H1 (cell line): ENCODE measurements at regions not wholly inside any gene's neighbourhood (a gene's known extent, or its start where the extent isn't known, plus 50 kb on each side); places are given as distances from the start of the nearest gene placed in this dataset.

Experiments
- CTCF ChIA-PET: fragments of 300-600 bp; sonication (Branson Sonifier 250); formaldehyde crosslinking; loops from one replicate; lab custom pipeline; 2021; ENCODE audit not compliant: partially characterized antibody; lab: Charles Lee
- POLR2A ChIA-PET: fragments of 300-600 bp; sonication (Branson Sonifier 250); formaldehyde crosslinking; loops from one replicate; lab custom pipeline; 2021; ENCODE audit warnings: inconsistent platforms; ENCODE audit not compliant: partially characterized antibody; lab: Charles Lee
- DNase-seq, 2 experiments: peaks; one replicate each; pipeline versions ENCODE4 v3.0.0 to v3.0.0-alpha.2; 2010 to 2022; ENCODE audit warnings: low spot score in 2 of 2, low read depth in 1 of 2, mixed read lengths in 1 of 2
- FAIRE-seq: peaks from 2 replicates; lab custom pipeline; 2011; peaks lifted over from hg19 to GRCh38; lab: Jason Lieb, UNC
- H2AFZ ChIP-seq: 2 replicates; pipeline ENCODE4 v1.8.1; 2012; ENCODE audit warnings: low read length, inconsistent platforms
- H2AK5ac ChIP-seq: 2 replicates; pipeline ENCODE4 v1.6.1; 2013; ENCODE audit warnings: low read depth, low read length
- H2BK120ac ChIP-seq: replicated peaks from 2 replicates; pipeline ENCODE3; 2013; ENCODE audit warnings: low read depth, low read length, inconsistent platforms
- H2BK12ac ChIP-seq: 2 replicates; pipeline ENCODE4 v1.6.1; 2013; ENCODE audit warnings: low read depth, low read length
- H2BK15ac ChIP-seq: 2 replicates; pipeline ENCODE4 v1.6.1; 2013; ENCODE audit warnings: low read length
- H2BK20ac ChIP-seq: 2 replicates; pipeline ENCODE4 v1.6.1; 2013; ENCODE audit warnings: low read length
- H2BK5ac ChIP-seq: 2 replicates; pipeline ENCODE4 v1.6.1; 2013; ENCODE audit warnings: low read depth, low read length
- H3K14ac ChIP-seq: 2 replicates; pipeline ENCODE4 v1.6.1; 2013; ENCODE audit warnings: inconsistent platforms; ENCODE audit not compliant: insufficient read length
- H3K18ac ChIP-seq: 2 replicates; pipeline ENCODE4 v1.6.1; 2013; ENCODE audit warnings: low read length; ENCODE audit errors: extremely low read depth
- H3K23ac ChIP-seq: 2 replicates; pipeline ENCODE4 v1.6.1; 2013; ENCODE audit warnings: inconsistent platforms; ENCODE audit not compliant: insufficient read length
- H3K23me2 ChIP-seq: 2 replicates; pipeline ENCODE4 v1.6.1; 2013; ENCODE audit warnings: low read depth, low read length
- H3K27ac ChIP-seq: 2 replicates; pipeline ENCODE4 v1.6.1; 2011; ENCODE audit warnings: low read depth, low read length, inconsistent platforms
- H3K27me3 ChIP-seq, 4 experiments: replicated peaks in 1 of 4; 1 replicate in 1 of 4; 2 replicates in 3 of 4; pipeline versions ENCODE4 v1.6.1 to v1.8.1; 2011 to 2013; ENCODE audit warnings: low read length in 3 of 4, mild to moderate bottlenecking in 3 of 4, inconsistent platforms in 2 of 4, mixed read lengths in 2 of 4, moderate library complexity in 1 of 4; ENCODE audit not compliant: control insufficient read depth in 3 of 4, insufficient read depth in 3 of 4; ENCODE audit errors: extremely low read depth in 1 of 4
- H3K36me3 ChIP-seq, 4 experiments: 2 replicates each; pipeline versions ENCODE4 v1.6.1 to v1.8.1; 2011 to 2013; ENCODE audit warnings: mild to moderate bottlenecking in 4 of 4, low read length in 3 of 4, moderate library complexity in 2 of 4, control low read depth in 1 of 4, inconsistent platforms in 1 of 4; ENCODE audit not compliant: insufficient read depth in 4 of 4, control insufficient read depth in 2 of 4
- H3K4ac ChIP-seq: replicated peaks from 2 replicates; pipeline ENCODE3; 2013; ENCODE audit warnings: low read length, low read depth, mixed read lengths, inconsistent platforms; ENCODE audit not compliant: insufficient read length
- H3K4me1 ChIP-seq, 4 experiments: replicated peaks in 1 of 4; 1 replicate in 1 of 4; 2 replicates in 3 of 4; pipeline versions ENCODE4 v1.6.1 to v1.8.1; 2011 to 2013; ENCODE audit warnings: low read length in 3 of 4, inconsistent platforms in 2 of 4, mixed read lengths in 1 of 4; ENCODE audit not compliant: insufficient read depth in 4 of 4, control insufficient read depth in 3 of 4
- H3K4me2 ChIP-seq, 2 experiments: 2 replicates each; pipeline versions ENCODE4 v1.6.1 to v1.8.1; 2011 to 2013; ENCODE audit warnings: low read depth in 2 of 2, low read length in 2 of 2, control low read depth in 1 of 2, inconsistent platforms in 1 of 2, mild to moderate bottlenecking in 1 of 2; ENCODE audit not compliant: insufficient read depth in 1 of 2
- H3K4me3 ChIP-seq, 4 experiments: fragments of 200-600, 300-600 bp in 1 of 4; sonication (generic), shearing (Covaris generic), sonication (Bioruptor Twin) in 1 of 4; 2 replicates each; pipeline versions ENCODE4 v1.5.1 to v1.8.1; 2011 to 2016; ENCODE audit warnings: low read length in 4 of 4, low read depth in 3 of 4, control low read depth in 2 of 4, inconsistent platforms in 2 of 4, mild to moderate bottlenecking in 2 of 4, mixed read lengths in 1 of 4, moderate library complexity in 1 of 4; ENCODE audit not compliant: insufficient read depth in 2 of 4; ENCODE audit errors: extremely low read depth in 1 of 4
- H3K56ac ChIP-seq: replicated peaks from 2 replicates; pipeline ENCODE3; 2013; ENCODE audit warnings: low read depth, mild to moderate bottlenecking, mixed read lengths, low read length, inconsistent platforms; ENCODE audit not compliant: insufficient read length
- H3K79me1 ChIP-seq: 2 replicates; pipeline ENCODE4 v1.6.1; 2013; ENCODE audit warnings: low read depth, low read length, control low read depth
- H3K79me2 ChIP-seq, 2 experiments: 2 replicates each; pipeline versions ENCODE4 v1.6.1 to v1.8.1; 2012 to 2013; ENCODE audit warnings: low read length in 2 of 2, mild to moderate bottlenecking in 2 of 2, inconsistent platforms in 1 of 2; ENCODE audit not compliant: insufficient read depth in 2 of 2, control insufficient read depth in 1 of 2
- H3K9ac ChIP-seq, 4 experiments: replicated peaks in 1 of 4; 1 replicate in 1 of 4; 2 replicates in 3 of 4; pipeline versions ENCODE4 v1.6.1 to v1.8.1; 2011 to 2013; ENCODE audit warnings: low read depth in 3 of 4, low read length in 3 of 4, control low read depth in 2 of 4, mild to moderate bottlenecking in 2 of 4, moderate library complexity in 2 of 4, inconsistent platforms in 1 of 4; ENCODE audit errors: extremely low read depth in 1 of 4
- H3K9me3 ChIP-seq, 2 experiments: 2 replicates each; pipeline versions ENCODE4 v1.6.1 to v1.8.1; 2012 to 2013; ENCODE audit warnings: mild to moderate bottlenecking in 2 of 2, moderate library complexity in 2 of 2, control low read depth in 1 of 2, inconsistent platforms in 1 of 2, low read depth in 1 of 2, low read length in 1 of 2, mixed read lengths in 1 of 2; ENCODE audit not compliant: insufficient read depth in 2 of 2
- H4K20me1 ChIP-seq, 2 experiments: replicated peaks in 1 of 2; 2 replicates each; pipeline versions ENCODE3 to v1.8.1; 2011 to 2013; ENCODE audit warnings: inconsistent platforms in 2 of 2, low read length in 2 of 2, mild to moderate bottlenecking in 1 of 2; ENCODE audit not compliant: insufficient read depth in 2 of 2, control insufficient read depth in 1 of 2
- H4K5ac ChIP-seq: 2 replicates; pipeline ENCODE4 v1.6.1; 2013; ENCODE audit warnings: low read length, low read depth, mixed read lengths, inconsistent platforms; ENCODE audit not compliant: insufficient read length
- H4K8ac ChIP-seq: 2 replicates; pipeline ENCODE4 v1.8.0; 2013; ENCODE audit warnings: mild to moderate bottlenecking, moderate library complexity, low read length, inconsistent platforms; ENCODE audit not compliant: insufficient read depth; ENCODE audit errors: extremely low read depth
- H4K91ac ChIP-seq: replicated peaks from 2 replicates; pipeline ENCODE3; 2013; ENCODE audit warnings: low read length, mixed read lengths, inconsistent platforms; ENCODE audit not compliant: insufficient read length
- USF2 ChIP-seq: IDR thresholded peaks from 2 replicates; pipeline ENCODE4 v1.6.1; 2011; ENCODE audit warnings: low read length, improper control_type of control experiment
- WGBS, 2 experiments: shearing (Covaris generic) in 1 of 2; methylation state at CpG; one replicate each; pipeline versions ENCODE4 v1.1.6 to v1.1.7; 2013 to 2015; ENCODE audit warnings: low lambda C conversion rate in 2 of 2, mixed read lengths in 2 of 2, inconsistent platforms in 1 of 2, low coverage in 1 of 2, missing lambda C conversion rate in 1 of 2; ENCODE audit not compliant: insufficient replicate concordance in 2 of 2, insufficient coverage in 1 of 2, insufficient read length in 1 of 2; ENCODE audit errors: extremely low coverage in 1 of 2, missing lambda C conversion rate in 1 of 2; 5-methylcytosine and 5-hydroxymethylcytosine counted together

GRCh38 chr9:23615569-23615968 is 210.5 kb downstream of the ELAVL2 start:
- no peak overlapping the region for H3K23ac ChIP-seq
- ChIA-PET POLR2A (no interaction called here), CTCF (interaction anchor here (0.6 to 0.8 kb wide), 2 partner anchors 24 to 1309 kb away, joined by 3 read pairs; no protein-coding TSS in a partner anchor)
- no peak overlapping the region for H2BK120ac ChIP-seq
- H3K79me1 ChIP-seq, result no peaks in the 10 kb centered on the region; the same call in 1 of the 2 replicates
- no peak overlapping the region for H2BK20ac ChIP-seq
- H4K8ac ChIP-seq, result no peak overlapping the region
- no peak overlapping the region for H2BK5ac ChIP-seq
- DNase-seq (no peak), FAIRE-seq (no peak)
- H2AFZ ChIP-seq, result no peak overlapping the region
- TF ChIP-seq USF2, result no peak
- 96% methylated on average over 6 of the region's 6 CpGs; no CpG with 5 or more reads in 1 of the 2 experiments for WGBS, 2 experiments
- H3K27ac ChIP-seq, result no peak overlapping the region
- H3K23me2 ChIP-seq, result no peaks in the 10 kb centered on the region
- H3K4me2 ChIP-seq, result no peak overlapping the region
- H3K4ac ChIP-seq, result no peak overlapping the region
- H4K5ac ChIP-seq, result no peak overlapping the region
- no peaks in the 10 kb centered on the region for H3K27me3 ChIP-seq
- no peaks in the 10 kb centered on the region for H3K79me2 ChIP-seq
- H2BK15ac ChIP-seq, result no peak overlapping the region
- no peak overlapping the region for H3K56ac ChIP-seq
- H3K9me3 ChIP-seq, result no peaks in the 10 kb centered on the region
- H3K18ac ChIP-seq, result no peak overlapping the region
- H3K9ac ChIP-seq, result no peak overlapping the region
- H4K91ac ChIP-seq, result no peak overlapping the region
- H3K4me1 ChIP-seq, result no peaks in the 10 kb centered on the region
- H3K4me3 ChIP-seq, result no peak overlapping the region
- H3K36me3 ChIP-seq, result peaks cover 3 to 16% (median 8%) of the 10 kb centered on the region in 4 experiments; a peak in 4 of 8 replicates
- H3K14ac ChIP-seq, result no peak overlapping the region
- H2BK12ac ChIP-seq, result no peak overlapping the region
- no peak overlapping the region for H2AK5ac ChIP-seq
- H4K20me1 ChIP-seq, result no peaks in the 10 kb centered on the region
